ENCODE measurements at regions not wholly inside any gene's neighbourhood (a gene's known extent, or its start where the extent isn't known, plus 50 kb on each side); places are given as distances from the start of the nearest gene placed in this dataset.

DNA sequence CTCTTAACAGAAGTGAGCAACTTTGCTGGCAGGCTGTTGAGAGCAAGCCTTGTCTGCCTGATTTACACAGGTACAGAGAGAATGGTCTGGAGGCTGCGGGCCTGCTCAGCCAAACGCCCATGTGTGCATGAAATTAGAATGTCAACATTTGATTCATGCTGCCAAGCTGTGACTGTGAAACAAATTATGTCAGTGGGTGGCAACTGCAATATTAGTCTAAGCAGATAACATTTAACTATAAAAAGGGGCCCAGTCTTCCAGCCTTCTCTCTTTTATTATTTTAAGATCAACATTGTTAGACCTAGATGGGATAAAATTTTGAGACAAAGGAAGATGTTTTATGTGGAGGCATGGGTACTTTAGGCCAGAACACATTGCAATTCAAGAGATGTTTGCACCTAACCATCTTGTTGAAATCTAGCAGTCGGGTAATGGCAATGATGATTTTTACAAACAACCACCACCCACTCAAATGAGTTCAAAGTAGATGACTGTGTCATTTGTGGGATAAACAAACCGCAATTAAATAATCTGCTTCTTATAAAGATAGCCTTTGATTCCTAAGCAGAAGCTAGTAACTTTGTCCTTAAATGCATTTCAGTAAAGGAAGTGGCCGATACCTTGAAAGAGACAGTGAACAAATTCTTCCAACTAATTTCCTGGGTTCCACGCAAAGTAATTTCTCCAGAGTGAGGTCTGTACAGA, 70.2 kb downstream of the FOXB1 start:
- no peak for TF ChIP-seq EZH2phosphoT487 (IDR thresholded peaks at IDR 0.05; ENCODE audit: borderline replicate concordance, low read length)
- TF ChIP-seq CTCF (conservative IDR thresholded peaks at IDR 0.05; ENCODE audit: low read depth, low read length): no peak
- no peak for TF ChIP-seq EZH2 (IDR thresholded peaks at IDR 0.05; ENCODE audit: low read length, unreplicated experiment)

Measured in PC-3 (cell line).